ENCODE measurements at regions not wholly inside any gene's neighbourhood (a gene's known extent, or its start where the extent isn't known, plus 50 kb on each side); places are given as distances from the start of the nearest gene placed in this dataset.

DNA sequence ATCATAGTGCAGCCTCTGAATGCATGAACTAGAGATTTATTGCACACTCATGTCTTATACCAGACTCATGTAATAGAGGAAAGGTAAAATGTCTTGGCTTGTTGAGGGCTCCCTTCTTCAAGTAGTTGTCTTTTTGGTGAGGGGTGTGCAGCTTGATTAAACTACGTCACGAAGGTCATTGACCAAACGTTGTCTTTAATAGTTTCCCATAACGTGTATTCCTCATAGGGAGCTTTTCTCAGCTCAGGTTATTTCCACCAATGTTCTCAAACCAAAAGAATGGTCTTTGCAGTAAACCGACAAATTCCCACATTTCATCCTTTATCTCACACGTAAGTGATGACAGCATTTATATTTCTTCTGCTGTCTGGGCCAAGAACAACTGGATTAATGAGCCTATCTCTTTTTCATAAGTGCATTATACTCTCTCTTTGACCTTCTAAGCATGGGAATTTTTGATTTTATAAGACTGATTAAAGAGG, 547.7 kb upstream of the ZEB2 start:
- DNase-seq (ENCODE audit: low read depth in 2 of 2) = no peak

DNA sequence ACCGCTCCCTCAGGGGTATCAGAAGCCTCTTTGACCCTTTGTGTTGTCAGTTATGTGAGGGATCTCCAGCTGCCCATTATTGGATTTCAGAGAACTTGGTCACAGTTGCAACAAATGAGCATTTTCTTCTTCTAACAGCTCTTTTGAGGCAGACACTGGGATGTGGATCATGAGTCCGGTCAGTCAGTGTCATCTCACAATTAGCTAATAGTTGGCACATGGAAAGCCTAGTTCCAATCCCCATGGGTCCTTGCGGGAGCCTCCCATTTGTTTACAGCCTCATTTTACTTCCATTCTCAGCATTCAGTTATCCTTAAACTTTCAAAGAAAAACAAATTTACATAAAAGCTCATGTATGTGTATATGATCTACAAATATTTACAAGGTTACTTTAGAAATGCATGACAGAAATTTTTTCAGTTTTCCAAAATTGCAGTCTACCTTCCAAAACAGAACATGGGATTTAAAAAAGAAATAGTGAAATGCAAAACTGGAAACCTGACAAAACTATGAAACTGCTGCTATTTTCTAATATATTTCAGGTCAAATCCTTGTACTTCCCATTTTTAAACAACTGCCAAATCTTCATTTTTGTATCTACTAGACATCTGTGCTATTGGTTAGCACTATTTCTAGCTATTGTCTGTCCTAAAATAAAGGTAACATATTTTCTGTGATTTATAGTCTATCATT, 547.1 kb upstream of the ZEB2 start:
- no peak for DNase-seq (ENCODE audit: low read depth in 2 of 2)

DNA sequence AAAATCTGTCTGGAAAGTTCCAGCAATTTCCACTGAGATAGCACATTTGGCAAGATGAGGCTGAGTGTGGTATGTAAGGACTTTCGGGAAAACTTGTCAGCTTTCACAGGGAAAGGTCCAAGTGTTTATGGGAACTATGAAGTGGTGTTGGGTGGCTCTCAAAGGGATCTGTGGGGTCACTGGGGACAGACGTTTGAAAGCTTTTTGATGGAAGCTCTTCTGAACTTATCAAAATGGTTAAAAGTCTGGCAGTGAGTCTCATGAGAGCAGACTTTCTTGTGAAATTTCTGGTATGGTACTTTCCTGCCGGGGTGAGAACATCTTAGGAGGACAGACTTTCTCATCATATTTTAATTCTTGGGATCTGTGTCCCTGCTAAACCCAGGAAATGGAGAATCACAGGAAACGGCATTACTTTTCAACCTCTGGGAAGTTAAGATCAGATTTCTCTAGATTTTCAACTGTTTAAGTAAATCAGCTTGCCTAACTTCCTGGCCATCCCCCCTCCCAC, 546.3 kb upstream of the ZEB2 start:
- no peak for DNase-seq (ENCODE audit: low read depth in 2 of 2)

DNA sequence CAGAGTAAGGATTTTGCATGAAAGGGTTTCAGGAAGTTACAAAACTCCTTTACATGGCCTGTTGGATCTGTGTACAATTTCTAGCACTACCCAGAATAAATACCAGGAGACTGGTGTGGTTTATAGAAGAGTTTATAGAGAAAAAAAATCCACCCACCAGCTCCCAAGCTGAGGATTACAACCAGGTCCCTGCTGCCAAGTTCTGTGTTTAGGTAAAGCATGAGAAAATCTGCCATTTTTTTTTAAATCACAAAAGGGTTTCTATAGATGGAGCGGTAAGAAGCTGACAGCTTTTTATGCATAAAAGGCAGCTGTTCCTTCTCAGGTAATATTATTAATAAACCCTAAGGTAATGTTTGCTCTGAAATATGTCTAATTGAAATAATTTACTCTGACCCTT, 545.4 kb upstream of the ZEB2 start:
- DNase-seq (ENCODE audit: low read depth in 2 of 2) = no peak

DNA sequence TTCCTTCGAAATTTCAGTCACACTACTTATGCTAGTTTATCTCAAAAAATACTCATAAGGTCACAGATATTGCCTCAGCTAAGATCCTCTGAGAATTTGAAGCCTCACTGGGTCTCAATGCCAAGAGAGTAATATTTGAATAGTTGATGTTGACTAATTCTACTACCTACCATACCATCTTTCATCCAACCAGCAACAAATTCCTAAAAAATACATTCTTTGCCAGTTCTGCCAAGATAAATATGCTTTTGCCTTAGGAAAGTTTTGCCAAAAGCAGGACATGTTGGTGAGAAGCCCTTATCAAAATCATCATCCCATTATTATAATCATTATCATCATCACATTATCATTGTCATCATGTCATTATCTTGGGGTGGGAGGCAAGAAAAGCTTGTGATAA, 544.6 kb upstream of the ZEB2 start:
- no peak for DNase-seq (ENCODE audit: low read depth in 2 of 2)

DNA sequence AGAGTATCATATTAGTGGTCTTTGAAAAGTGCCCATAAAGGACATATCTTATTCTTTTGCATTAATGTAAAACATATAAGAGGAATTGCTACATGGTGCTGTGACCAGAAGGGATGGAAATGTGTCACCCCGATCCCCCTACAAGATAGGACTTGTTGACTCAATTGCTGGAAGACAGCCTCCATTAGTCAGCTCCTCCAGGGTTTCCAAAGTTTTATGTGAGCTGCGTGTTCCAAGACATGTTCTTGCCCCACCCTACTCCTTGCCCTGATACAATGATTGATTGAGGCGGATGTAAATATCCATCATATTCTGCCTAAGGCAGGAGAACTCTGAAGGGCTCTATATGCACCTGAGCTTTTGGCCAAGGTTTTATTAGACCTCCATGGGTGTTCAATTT, 541.0 kb upstream of the ZEB2 start:
- DNase-seq (ENCODE audit: low read depth in 2 of 2) = no peak

DNA sequence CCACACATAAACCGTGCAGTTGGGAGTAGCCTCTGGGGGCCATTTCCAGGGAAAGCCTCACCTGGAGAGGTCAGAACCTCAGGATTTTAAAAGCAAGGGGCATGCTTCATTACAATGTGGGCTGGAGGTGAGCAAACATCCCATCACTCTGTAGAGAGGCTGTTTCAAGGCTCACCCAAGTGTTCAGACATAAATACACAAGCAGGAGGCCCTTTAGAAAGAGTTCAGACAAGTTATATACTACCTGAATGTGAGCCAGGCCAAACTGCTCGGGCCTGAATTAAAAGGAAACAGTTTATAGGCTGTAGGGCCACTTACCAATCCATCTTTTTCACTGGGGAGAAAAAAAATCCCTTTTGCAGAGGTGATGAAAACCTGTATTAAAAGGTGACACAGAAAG, 540.0 kb upstream of the ZEB2 start:
- DNase-seq (ENCODE audit: low read depth in 2 of 2) = no peak

DNA sequence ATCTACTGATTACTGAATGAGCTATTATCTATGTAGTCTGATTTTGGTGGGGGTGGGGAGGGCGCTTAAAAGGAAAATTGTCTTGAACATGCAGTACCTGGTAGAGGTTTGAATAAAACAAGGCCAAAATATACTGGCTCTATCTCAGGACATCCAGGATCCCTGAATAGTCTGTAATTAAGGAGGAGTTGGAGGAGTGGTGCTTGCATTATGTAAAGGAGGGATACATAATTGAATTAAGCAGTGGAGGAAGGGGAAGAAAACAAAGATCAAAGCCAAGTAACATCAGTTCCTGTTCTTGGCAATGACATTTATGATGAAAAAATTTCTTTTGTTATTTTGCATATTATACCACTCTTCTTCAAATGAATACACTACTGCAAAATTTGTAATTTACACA, 539.4 kb upstream of the ZEB2 start:
- no peak for DNase-seq (ENCODE audit: low read depth in 2 of 2)

DNA sequence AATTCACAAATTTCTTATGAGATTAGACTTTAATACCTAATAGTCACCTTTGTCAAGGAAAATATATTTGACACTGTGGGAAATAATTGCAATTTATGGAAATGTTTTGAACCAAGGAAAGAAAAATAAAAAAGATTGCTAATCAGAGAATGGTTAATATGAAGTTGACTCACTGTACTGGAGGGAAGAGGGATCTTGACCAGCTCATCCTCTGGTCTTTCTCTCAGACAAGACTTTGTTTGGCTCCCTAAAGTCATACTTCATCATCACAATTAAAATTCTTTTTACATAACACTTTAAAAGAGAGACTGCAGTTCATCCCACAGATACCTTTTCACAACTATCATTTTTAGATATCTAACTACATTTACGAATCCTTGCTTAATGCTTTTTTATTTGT, 538.5 kb upstream of the ZEB2 start:
- no peak for DNase-seq (ENCODE audit: low read depth in 2 of 2)

DNA sequence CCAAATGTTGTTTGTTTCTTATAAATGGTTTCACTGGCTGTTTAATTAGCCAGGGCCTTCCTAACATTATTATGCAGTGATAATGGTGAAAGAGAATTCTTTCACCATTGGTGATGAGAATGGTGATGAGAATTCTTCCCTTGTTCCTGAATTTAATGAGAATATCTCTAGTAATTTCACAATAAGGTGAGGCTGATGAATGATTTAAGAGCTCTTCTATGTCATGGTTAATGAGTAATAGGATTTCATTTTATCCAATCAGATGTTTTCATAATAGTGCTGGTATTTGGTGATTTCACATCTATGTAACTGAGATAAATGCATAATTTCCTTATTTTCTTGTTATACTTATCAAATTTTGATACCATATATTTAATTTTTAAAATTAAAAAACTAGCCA, 535.7 kb upstream of the ZEB2 start:
- DNase-seq (ENCODE audit: low read depth in 2 of 2) = no peak

DNA sequence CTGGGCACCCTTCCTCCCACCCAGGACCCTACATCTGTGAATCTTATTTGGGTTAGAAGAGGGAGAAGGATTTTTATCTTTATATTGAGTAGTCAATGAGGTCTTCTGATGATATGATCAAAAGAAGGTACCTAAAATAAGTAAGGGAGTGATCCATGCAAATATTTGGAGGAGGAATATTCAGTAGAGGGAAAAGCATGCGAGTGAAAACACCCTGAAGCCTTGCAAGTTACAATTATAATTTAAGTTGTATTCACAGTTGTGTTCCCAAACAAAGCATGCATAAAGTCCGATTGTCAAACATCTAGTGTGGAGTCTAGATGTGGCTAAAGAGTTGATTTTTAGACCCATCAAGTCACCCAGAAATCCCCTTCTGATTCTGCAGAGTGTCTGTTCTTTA, 530.2 kb upstream of the ZEB2 start:
- DNase-seq (ENCODE audit: low read depth in 2 of 2) = no peak

DNA sequence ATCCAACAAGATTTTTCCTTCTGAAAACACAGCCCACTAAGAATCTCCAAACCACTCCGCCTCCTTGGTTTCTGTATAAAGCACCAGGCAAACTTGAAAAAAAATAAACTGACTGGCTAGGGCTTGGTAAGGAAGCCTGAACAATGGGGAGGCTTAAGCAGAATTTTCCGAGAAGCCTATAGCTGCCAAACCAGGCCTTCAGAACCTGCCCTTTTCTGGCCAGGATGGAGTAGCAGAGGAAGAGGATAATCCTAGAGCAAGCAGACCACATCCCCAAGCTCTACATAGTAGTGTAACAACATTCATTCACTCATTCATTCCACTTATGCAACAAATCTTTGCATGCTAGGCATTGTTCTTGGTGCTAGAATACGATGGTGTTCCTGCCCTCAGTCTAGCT, 529.6 kb upstream of the ZEB2 start:
- no peak for DNase-seq (ENCODE audit: low read depth in 2 of 2)

DNA sequence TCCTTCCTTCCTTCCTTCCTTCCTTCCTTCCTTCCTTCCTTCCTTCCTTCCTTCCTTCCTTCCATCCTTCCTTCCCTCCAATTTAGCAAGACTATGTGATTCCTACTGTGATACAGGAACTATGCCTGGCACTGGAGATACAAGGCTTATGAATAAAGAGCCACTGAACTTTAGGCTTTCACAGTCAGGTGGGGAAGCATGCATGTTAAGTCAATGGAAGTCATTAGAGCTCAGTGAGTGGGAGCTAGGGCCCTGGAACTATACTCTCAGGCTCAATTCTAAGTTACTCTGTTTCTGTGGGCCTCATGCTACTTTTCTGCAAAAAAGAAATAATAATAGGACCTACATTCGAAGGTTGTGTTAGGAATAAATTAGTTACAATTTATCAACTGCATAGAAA, 527.6 kb upstream of the ZEB2 start:
- no peak for DNase-seq (ENCODE audit: low read depth in 2 of 2)

DNA sequence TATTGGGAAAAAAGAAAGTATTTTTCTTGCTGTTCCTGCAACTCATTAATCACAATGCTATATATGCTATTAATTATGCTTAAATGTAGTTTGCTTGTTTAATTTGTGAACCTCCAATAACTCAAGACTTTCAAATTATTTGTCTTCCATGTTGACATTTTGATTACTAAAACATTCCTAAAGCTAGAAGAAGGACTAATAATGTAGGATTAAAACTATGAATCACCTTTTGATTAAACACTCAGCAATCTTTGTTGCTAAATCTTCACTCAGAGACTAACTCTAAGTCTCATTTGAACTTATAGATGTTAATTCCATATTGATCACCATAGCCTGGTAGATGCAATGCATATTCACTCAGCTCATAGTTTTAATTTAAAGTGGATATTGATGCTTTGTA, 524.6 kb upstream of the ZEB2 start:
- DNase-seq (ENCODE audit: low read depth in 2 of 2) = no peak

DNA sequence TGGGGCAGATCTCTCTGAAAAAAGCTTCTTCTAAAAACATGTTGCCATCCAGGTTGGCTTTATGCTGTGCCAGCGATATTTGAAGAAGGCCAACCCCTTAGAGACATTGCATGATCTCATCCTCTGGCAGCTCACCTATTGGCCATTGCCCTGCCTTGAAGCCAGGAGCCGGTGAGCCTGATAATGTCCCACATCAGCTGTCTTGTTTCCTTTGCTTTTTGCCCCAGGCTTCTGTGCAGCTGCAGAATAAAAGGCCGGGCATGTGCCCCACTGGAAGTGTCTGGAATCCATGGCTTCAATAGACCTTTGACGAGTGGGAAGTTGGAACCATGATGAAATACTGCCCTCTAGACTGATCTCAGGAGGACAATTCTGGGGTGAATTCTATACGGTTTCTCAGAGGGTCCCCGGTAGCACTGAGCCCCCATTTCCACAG, 523.5 kb upstream of the ZEB2 start:
- no peak for DNase-seq (ENCODE audit: low read depth in 2 of 2)

DNA sequence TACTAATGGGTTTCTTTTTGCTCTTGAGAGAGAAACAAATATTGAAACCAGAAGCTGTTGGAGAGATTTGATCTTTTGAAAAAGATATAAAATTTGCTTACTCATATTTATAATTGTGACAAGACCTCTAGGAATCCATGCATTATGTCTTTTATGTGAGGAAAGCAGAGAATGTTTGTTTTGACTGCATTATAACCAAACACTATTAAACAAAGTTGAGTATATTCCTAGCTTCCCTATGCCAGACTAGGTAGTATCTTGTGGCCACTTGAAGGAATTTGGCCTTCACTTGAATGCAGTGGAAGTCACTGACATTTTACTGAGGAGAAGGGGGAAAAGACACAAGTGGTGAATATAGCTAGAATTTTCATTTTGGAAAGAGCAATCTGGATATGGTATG, 521.8 kb upstream of the ZEB2 start:
- DNase-seq (ENCODE audit: low read depth in 2 of 2) = no peak

DNA sequence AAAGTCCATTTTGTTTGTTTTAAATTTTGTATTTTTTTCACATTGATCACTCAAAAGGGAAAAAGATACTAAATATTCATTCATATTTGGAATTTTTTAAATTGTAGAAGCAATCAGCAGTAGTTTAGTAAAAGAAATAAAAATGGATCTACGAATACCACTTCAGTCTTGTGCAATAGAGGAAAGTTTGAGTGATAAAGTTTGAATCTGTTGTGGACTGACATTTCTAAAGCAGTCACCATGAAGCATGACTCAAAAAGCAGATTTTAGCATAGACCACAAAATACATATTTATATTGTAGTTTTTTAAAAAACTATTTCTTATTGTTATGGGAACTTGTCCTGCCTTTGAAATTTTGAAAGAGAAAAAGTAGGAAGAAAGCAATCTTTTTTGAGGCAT, 520.5 kb upstream of the ZEB2 start:
- no peak for DNase-seq (ENCODE audit: low read depth in 2 of 2)

DNA sequence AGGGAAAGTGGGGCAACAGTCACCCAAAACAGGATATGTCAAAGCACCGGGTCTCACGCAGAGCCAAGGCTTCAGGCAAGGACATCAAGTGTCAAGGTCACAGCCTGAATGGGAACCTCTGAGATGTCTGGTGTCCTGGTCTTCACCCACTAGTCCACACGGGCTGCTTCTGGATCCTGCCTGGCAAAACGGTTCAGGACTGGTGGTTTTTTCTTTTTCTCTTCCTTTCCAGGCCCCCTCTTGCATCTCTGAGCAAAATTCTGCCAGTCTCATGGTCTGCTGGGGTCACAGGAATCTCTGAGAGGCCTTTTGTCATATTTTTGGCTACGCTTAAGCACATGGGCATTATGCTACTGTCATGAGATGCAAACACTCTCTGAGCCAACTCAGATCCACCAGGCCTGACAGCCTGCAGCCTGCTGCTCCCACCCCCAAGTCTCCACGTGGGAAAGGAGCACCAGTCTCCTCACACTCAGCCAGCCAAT, 518.2 kb upstream of the ZEB2 start:
- no peak for DNase-seq (ENCODE audit: low read depth in 2 of 2)

DNA sequence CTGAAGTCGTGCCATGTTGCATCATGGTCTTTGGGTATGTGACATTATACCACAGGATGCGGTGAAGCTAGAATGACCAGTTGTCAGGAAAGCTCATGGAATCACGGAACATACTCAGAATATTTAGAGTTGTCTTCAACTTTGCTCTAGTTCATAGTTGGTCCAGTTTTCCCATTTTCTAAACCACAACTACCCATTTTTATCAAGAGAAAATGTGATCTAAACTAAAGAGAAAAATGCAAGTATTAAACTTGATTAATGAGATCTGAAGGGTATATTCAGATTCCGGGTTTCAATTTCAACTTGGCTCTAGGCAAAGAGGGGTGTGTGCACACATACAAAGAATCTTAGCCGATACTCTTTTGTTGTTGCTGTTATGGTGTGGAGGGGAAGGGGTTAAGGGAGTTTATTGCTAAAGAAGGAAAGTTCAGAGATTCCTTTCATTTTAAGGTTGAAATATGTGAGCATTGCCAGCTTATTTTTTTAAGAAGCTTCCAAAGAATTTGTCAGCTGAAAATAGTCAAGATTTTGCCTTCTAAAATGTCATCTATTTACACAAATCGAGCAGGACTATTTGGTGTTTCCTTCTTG, 516.6 kb upstream of the ZEB2 start:
- no peak for DNase-seq (ENCODE audit: low read depth in 2 of 2)

DNA sequence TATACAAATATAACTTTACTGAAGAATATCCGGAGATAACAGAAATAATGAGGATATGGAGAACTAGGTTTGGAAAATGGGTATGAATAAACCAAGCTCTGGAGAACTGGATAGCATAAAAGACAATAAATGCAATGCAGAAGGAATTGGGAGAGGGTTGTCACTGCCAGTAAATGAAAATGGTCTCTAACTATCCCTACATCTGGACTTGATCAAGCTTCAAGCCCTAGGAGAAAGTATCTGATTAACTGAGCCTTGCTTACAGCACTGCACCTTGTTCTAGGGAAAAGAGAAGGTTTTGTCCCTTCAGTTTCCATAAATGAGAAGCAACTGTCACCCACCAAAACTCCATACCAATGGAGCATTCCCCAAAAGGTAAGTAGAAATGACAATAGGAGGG, 514.6 kb upstream of the ZEB2 start:
- DNase-seq (ENCODE audit: low read depth in 2 of 2) = no peak

DNA sequence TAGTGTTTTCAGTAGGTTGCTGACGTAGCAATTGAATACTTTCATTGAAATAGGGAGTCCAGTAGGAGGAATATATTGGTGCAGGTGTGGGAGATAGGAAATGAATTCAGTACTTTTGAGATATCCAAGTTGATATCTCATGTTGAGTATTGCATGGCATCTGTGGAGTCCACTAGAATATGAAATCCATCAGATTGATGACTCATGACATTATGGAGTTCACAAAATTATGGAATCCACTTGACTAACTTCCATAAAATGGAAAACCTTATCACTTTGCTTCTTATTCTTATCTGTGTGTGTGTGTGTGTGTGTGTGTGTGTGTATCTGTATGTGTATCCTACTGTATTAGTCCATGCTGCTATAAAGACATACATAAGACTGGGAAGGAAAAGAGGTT, 513.5 kb upstream of the ZEB2 start:
- DNase-seq (ENCODE audit: low read depth in 2 of 2) = no peak

DNA sequence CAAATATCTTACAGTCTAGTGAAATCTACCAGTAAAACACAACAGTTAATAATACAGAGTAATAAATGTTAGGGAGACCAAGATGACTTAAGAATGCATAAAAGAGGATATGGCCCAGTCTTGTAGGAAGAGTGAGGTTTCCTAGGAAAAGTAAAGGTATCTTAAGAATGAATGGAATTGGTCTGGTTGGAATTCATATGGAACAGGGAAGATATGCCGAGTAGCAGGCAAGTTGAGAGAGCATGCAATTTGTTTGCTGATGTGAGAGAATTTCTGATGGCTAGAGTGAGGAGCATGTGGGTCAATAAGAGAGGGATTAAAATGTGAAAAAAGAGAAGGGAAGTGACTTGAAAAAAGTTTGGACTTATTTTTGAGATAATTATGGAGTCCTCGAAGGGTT, 512.9 kb upstream of the ZEB2 start:
- DNase-seq (ENCODE audit: low read depth in 2 of 2) = no peak

DNA sequence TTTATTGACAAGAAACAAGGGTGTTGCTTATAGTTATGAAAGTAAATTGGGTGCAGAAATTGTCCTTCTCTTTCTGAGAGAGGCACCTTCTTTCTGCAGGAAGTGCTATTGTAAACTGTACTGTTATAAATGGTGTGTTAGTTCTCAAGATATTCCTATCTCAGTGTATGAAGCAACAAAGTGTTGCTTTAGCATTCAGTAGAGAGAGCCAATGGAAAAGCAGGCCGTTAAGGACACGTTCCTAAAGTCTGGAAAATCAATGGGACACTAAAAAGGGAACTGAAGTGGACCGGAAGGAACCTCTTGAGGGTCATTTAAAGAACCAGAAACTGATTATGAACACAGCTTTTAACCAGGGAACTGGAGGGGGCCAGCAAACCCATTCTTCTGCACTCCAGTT, 510.0 kb upstream of the ZEB2 start:
- DNase-seq (ENCODE audit: low read depth in 2 of 2) = no peak

DNA sequence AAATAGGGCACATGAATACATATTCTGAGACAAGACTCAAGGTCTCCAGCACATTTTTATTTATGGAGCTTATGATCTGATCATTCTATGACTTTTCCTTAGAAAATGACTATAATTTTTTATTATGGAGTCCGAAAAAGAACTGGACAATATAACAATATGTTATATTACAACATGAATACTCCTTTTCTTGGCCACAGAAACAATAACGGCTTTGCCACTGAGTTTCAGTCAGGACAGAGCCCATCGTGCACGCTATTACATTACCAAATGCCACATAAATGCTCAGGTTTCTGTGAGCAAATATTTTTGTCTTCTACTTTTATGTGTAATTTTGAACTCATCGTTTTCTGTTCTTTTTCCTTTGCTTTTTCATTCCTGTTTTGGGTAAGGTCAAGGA, 509.2 kb upstream of the ZEB2 start:
- DNase-seq (ENCODE audit: low read depth in 2 of 2) = no peak

All from stimulated activated CD4-positive, alpha-beta T cell treated with anti-CD3 and anti-CD28 coated beads, Interleukin-1b, Interleukin-23, amount 100 ng/mL, for 4 hours (primary cell).